NK-92 treated with Interleukin-12 subunit alpha and Interleukin-12 subunit beta, amount 100 ng/mL, for 24 hours (cell line): ENCODE measurements at regions not wholly inside any gene's neighbourhood (a gene's known extent, or its start where the extent isn't known, plus 50 kb on each side); places are given as distances from the start of the nearest gene placed in this dataset.

ENCODE experiments used
- DNase-seq: peaks from one replicate; lab custom pipeline; 2025; lab: John Stamatoyannopoulos, UW

DNA sequence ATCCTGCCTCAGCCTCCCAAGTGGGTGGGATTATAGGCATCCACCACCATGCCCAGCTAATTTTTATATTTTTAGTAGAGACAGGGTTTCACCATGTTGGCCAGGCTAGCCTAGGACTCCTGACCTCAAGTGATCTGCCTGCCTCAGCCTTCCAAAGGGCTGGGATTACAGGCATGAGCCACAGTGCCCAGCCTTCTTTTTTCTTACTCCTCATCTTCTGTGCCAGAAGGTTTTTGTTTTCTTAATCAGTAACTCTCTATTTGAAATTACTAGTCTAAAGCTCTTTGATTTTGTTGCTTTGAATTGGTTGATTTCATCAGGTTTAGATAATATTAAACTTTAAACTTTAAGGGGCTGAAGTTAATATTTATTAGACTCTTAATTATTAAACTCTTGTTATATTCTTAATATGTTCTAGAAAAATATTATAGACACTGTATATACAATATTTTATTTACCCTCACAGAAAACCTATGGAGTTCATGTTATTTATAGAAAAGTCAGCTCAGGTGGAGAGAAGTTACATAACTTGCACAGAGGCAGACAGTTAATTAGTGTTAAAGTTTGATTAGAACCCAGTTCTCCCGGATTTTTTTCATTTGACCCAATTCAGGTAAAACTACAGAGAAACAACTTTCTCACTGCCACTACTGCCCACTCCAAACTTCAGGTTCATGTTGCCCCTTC lies 177.4 kb upstream of the SGK1 start:
- DNase-seq, result no peak

GRCh38 chr6:134493789-134494188 lies 175.9 kb upstream of the SGK1 start:
- DNase-seq, result no peak

GRCh38 chr6:134491477-134491876 lies 173.6 kb upstream of the SGK1 start:
- DNase-seq, result no peak

- DNase-seq, result no peak
Measured at GRCh38 chr6:134482593-134483270, 164.8 kb upstream of the SGK1 start.

GRCh38 chr6:134481966-134482365 lies 164.1 kb upstream of the SGK1 start:
- DNase-seq, result peak; percentile 3

- no peak for DNase-seq
Measured at GRCh38 chr6:134480593-134480992, 162.7 kb upstream of the SGK1 start.

- DNase-seq, result no peak
Measured at GRCh38 chr6:134478764-134479399, 161.0 kb upstream of the SGK1 start.

- DNase-seq, result no peak
Measured at GRCh38 chr6:134477991-134478635, 160.2 kb upstream of the SGK1 start.

DNA sequence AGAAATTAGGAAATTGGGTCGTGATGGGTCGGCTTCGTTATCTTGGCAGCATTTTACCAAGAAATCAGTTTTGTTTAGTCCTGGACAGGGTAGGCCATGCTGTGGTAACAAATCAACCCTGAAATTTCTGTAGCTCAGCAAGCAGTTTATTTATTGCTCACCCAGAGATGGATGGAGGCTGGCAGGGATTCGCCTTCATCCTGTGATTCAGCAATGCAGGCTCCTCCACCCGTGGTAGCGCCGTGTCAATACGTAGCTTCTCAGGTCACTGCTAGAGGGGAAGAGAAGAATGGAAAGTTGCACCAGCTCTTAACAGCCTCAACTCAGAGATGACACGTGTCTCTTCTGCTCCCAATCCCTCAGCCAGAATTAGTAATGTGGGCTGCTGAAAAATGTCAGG lies 157.0 kb upstream of the SGK1 start:
- DNase-seq, result no peak

DNA sequence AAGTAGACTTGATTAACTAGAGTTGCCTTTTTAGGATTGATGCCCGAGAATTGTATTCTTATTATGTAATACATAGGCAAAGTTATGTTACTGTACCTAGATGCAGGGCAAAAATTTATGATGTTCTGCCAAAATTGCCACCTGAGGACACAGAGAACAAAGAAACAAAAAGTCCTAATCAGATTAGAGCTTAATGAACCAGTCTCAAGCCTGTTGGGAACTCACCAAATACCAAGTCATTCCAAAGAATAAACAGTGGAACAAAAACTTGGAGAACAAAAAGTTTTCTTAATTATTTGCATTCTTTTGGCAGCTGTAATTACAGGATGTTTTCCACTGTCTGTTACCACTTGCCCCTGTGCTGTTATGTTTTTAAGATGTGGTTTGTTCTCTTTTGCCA lies 154.7 kb upstream of the SGK1 start:
- DNase-seq, result no peak

DNA sequence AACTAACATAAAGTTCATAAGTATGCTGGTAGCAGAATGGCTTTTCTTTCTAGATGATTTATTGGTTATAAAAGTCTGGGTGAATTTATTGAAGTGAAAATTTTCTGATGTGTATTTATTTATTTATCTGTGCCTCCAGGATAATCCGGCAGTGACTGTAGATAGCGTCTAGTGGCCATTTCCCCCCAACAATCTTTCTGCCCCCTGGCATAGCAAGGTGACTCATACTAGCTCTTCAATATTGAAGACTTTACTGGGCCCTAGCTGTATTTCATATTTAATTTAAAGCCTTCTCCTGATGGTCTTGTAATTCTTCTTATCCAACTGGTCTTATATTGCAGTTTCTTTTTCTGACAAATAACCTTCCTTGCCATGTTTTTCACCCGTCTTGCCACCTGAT lies 154.1 kb upstream of the SGK1 start:
- DNase-seq, result no peak

DNA sequence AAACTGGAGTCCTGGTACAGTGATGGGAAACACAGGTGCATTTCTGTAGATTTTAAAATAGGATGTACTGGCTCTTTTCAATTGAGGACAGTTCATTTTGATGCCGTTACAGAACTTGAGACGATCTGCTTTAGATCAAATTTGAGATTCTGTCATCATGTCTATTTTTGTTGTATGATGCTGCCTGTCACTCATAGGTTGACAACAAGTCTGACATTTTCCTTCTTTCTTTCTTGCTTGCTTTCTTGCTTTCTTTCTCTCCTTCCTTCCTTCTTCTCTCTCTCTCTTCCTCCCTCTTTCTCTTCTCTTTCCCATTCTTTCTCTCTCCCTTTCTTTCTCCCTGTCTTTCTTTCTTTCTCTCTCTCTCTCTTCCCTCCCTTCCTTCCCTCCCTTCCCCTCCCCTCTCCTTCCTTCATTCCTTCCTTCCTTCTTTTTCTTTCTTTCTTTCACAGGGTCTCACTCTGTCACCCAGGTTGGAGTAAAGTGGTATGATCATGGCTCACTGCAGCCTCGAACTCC lies 152.6 kb upstream of the SGK1 start:
- no peak for DNase-seq

GRCh38 chr6:134469702-134470456 lies 152.0 kb upstream of the SGK1 start:
- DNase-seq, result no peak

- DNase-seq, result no peak
Measured at GRCh38 chr6:134468633-134469032, 150.7 kb upstream of the SGK1 start.

- no peak for DNase-seq
Measured at GRCh38 chr6:134467620-134468019, 149.7 kb upstream of the SGK1 start.

DNA sequence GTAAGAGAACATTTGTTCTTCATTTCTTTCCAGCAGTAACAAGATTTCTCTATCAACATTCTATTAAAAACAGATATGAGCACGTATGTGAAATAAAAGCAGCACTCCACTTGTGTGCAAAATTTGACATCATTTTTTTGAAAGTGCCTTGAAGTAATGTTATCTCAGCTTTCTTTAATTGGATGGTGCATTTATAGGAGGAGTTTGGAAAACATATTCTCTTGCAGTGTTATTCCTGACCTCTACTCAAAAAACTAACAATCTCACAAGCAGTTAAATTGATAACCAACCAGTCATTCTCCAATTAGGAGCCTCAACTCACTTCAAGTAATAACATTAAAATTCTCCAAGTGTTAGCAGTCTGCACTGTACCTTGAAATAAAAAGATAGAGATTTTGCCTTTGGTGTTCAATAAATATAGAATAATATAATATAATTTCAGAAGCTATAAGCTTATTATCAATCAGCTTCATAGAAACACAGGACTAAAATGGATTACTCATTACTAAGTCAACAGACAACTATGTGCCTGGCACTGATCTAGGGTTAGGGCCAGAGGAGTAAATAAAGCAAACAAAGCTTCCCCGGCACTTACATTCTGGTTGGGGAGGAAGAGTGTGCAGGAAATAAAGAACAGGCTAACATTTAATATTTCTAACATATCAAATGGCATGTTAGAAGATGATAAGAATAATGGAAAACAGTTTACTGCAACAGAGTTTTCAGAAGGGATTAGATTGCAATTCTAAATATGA lies 149.0 kb upstream of the SGK1 start:
- no peak for DNase-seq

DNA sequence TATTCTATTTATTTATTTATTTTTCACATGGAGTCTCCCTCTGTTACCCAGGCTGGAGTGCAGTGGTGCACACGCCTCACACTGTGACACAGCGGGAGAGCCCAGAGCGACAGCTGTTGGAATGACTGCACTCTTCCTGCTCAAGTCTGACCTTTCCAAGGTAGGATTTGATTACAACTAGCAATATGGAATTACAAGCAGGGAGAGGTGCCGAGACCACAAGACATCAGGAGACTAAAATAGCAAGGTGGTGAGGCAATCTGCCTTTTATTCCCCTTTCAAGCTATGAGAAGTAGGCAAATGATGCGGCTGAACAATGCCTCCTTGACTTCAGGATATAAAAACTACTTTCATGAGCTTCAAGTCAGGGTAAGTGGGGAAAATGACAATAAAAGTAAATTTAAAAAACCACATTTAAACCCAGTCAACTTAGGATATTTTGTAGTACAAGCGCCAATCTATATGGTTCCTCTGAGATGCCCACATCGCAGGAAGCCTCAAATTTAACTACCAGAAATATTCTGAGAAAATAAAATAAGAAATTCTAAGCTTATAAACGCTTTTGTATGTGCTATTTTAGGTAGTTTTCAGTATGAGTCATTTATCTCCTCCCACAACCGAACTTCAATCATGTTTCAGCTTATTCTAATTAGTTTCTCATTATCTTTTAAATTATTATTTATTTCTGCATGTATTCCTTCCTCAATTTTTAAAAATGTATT lies 146.9 kb upstream of the SGK1 start:
- no peak for DNase-seq

DNA sequence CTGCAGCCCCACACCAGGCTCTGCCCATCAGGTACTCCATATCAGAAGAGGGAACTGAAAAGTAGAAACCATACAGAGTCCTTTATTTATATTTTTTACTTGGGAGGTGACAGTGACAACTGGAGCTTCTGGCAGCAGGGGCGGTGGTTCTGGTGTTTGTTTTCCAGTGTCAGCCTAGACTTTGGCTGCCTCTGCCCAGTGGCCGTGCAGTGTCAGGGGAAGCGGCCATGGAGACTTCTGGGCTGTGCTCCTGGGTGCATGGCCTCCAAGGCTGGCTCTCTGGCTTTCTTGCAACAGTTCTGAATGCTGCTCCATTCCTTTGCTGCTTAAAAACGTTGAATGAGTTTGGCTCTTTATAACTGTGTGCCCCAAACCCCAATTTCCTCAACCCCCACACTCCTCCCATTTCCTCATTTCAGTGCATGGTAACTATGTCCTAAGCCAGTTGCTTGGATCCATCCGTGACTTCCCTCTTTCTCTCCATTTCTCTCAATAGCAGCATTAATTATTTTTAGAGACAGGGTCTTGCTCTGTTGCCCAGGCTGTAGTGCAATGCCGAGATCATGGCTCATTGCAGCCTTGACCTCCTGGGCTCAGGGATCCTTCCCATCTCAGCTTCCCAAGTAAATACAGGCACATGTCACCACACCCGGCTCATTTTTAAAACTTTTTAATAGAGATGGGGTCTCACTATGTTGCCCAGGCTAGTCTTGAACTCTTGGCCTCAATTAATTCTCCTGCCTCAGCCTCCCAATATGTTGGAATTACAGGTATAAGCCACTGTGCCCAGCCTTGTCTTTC lies 141.1 kb upstream of the SGK1 start:
- no peak for DNase-seq

GRCh38 chr6:134457941-134458340 lies 140.0 kb upstream of the SGK1 start:
- DNase-seq, result no peak

- peak; percentile 4 for DNase-seq
Measured at GRCh38 chr6:134456226-134456625, 138.3 kb upstream of the SGK1 start.
